ENCODE measurements at regions not wholly inside any gene's neighbourhood (a gene's known extent, or its start where the extent isn't known, plus 50 kb on each side); places are given as distances from the start of the nearest gene placed in this dataset.

DNA sequence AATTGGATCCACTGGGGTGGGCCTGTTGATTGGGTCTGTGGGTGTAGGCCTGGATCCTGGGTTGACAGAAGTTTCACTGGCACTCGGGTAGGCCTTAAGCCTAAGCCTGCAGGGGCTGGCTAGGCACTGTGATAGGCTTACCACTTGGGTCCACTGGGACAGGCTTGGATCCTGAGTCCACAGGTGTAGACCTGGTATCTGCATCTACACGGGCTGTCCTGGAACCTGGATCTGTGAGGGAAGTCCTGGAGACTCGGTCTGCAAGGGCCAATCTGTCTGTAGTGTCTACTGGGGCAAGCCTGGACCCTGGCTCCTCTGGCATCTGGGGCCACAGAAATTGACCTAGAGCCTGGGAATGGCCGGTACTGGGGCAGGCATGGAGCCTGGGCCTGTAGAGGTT is 219.0 kb upstream of the NRG3 start:
- TF ChIP-seq YY1 (IDR thresholded peaks at IDR 0.05; ENCODE audit: low read depth), result no peak
- no peak for TF ChIP-seq MXI1 (IDR thresholded peaks at IDR 0.05; ENCODE audit: low read depth, low read length)
- TF ChIP-seq, protein P1, sequence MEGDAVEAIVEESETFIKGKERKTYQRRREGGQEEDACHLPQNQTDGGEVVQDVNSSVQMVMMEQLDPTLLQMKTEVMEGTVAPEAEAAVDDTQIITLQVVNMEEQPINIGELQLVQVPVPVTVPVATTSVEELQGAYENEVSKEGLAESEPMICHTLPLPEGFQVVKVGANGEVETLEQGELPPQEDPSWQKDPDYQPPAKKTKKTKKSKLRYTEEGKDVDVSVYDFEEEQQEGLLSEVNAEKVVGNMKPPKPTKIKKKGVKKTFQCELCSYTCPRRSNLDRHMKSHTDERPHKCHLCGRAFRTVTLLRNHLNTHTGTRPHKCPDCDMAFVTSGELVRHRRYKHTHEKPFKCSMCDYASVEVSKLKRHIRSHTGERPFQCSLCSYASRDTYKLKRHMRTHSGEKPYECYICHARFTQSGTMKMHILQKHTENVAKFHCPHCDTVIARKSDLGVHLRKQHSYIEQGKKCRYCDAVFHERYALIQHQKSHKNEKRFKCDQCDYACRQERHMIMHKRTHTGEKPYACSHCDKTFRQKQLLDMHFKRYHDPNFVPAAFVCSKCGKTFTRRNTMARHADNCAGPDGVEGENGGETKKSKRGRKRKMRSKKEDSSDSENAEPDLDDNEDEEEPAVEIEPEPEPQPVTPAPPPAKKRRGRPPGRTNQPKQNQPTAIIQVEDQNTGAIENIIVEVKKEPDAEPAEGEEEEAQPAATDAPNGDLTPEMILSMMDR (IDR thresholded peaks at IDR 0.05), result no peak
